Retina (tissue), 1 donor: ENCODE measurements at regions not wholly inside any gene's neighbourhood (a gene's known extent, or its start where the extent isn't known, plus 50 kb on each side); places are given as distances from the start of the nearest gene placed in this dataset.

Experiments used
- DNase-seq: peaks from one replicate; pipeline ENCODE4 v3.0.0-alpha.2; 2016

GRCh38 chr19:28834996-28835395 lies 378.0 kb downstream of the UQCRFS1 start:
- no peak for DNase-seq

- no peak for DNase-seq
Observed at GRCh38 chr19:28831462-28831861, 381.5 kb downstream of the UQCRFS1 start.

- no peak for DNase-seq
Observed at GRCh38 chr19:28829762-28830161, 383.2 kb downstream of the UQCRFS1 start.

GRCh38 chr19:28829359-28829758 lies 383.6 kb downstream of the UQCRFS1 start:
- DNase-seq, result no peak

GRCh38 chr19:28828276-28828870 lies 384.6 kb downstream of the UQCRFS1 start:
- no peak for DNase-seq

- DNase-seq, result no peak
Observed at GRCh38 chr19:28827382-28827781, 385.6 kb downstream of the UQCRFS1 start.

- DNase-seq, result no peak
Observed at GRCh38 chr19:28823338-28823961, 389.5 kb downstream of the UQCRFS1 start.

- DNase-seq, result no peak
Observed at GRCh38 chr19:28820289-28820688, 392.7 kb downstream of the UQCRFS1 start.

GRCh38 chr19:28815257-28815656 lies 397.7 kb downstream of the UQCRFS1 start:
- DNase-seq, result no peak

GRCh38 chr19:28794301-28794700 lies 418.6 kb downstream of the UQCRFS1 start:
- no peak for DNase-seq

- DNase-seq, result peak; percentile 59
Observed at GRCh38 chr19:28793391-28794168, 419.4 kb downstream of the UQCRFS1 start.

GRCh38 chr19:28785971-28786370 lies 427.0 kb downstream of the UQCRFS1 start:
- DNase-seq, result no peak

GRCh38 chr19:28764066-28764465 lies 448.9 kb downstream of the UQCRFS1 start:
- DNase-seq, result no peak

- DNase-seq, result no peak
Observed at GRCh38 chr19:28746478-28746877, 466.5 kb downstream of the UQCRFS1 start.

GRCh38 chr19:28744943-28745342 lies 468.0 kb downstream of the UQCRFS1 start:
- no peak for DNase-seq

GRCh38 chr19:28744014-28744413 lies 468.9 kb downstream of the UQCRFS1 start:
- DNase-seq, result no peak

GRCh38 chr19:28737021-28737895 lies 475.7 kb downstream of the UQCRFS1 start:
- peak; percentile 60 for DNase-seq

GRCh38 chr19:28736528-28736927 lies 476.4 kb downstream of the UQCRFS1 start:
- no peak for DNase-seq

GRCh38 chr19:28731577-28731976 lies 481.4 kb downstream of the UQCRFS1 start:
- DNase-seq, result no peak

- DNase-seq, result no peak
Observed at GRCh38 chr19:28730791-28731512, 482.0 kb downstream of the UQCRFS1 start.

GRCh38 chr19:28727480-28728159 lies 485.3 kb downstream of the UQCRFS1 start:
- DNase-seq, result peak; percentile 72
